ENCODE measurements at regions not wholly inside any gene's neighbourhood (a gene's known extent, or its start where the extent isn't known, plus 50 kb on each side); places are given as distances from the start of the nearest gene placed in this dataset.
"Not testable (repeated sequence)": the region's sequence is repeated elsewhere in the genome, so short reads cannot be mapped to it uniquely, and the experiment has no call there.

DNA sequence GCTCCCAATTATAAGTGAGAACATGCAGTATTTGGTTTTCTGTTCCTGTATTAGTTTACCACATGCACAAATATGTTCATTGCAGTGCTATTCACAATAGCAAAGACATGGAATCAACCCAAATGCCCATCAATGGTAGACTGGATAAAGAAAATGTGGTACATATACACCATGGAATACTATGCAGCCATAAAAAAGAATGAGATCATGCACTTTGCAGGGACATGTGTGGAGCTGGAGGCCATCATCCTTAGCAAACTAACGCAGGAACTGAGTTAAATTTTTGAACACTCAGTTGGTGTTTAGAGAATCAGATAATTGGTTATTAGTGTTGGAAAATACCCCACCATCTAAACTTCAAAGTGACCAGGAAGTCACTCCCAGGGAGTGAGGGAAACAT, 111.2 kb upstream of the LYZL2 start:
- not testable (repeated sequence) for TF ChIP-seq EZH2 (IDR thresholded peaks at IDR 0.05; ENCODE audit: low read length, missing control alignments)
- TF ChIP-seq, protein P1, sequence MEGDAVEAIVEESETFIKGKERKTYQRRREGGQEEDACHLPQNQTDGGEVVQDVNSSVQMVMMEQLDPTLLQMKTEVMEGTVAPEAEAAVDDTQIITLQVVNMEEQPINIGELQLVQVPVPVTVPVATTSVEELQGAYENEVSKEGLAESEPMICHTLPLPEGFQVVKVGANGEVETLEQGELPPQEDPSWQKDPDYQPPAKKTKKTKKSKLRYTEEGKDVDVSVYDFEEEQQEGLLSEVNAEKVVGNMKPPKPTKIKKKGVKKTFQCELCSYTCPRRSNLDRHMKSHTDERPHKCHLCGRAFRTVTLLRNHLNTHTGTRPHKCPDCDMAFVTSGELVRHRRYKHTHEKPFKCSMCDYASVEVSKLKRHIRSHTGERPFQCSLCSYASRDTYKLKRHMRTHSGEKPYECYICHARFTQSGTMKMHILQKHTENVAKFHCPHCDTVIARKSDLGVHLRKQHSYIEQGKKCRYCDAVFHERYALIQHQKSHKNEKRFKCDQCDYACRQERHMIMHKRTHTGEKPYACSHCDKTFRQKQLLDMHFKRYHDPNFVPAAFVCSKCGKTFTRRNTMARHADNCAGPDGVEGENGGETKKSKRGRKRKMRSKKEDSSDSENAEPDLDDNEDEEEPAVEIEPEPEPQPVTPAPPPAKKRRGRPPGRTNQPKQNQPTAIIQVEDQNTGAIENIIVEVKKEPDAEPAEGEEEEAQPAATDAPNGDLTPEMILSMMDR (conservative IDR thresholded peaks at IDR 0.05 in 1 of 2, IDR thresholded peaks at IDR 0.05 in 1 of 2; ENCODE audit: low read depth in 1 of 2, low read length in 2 of 2): not testable (repeated sequence)
